K562 (cell line): ENCODE measurements at regions not wholly inside any gene's neighbourhood (a gene's known extent, or its start where the extent isn't known, plus 50 kb on each side); places are given as distances from the start of the nearest gene placed in this dataset.
A peak's percentile ranks its signal among the peaks of the same experiment; 100 is the strongest.

ENCODE experiments used
- ATAC-seq: fragments of 200-7000 bp; cut with Tn5 transposase; 3 replicates; pipeline ENCODE4 v1.9.1; 2020; ENCODE audit warnings: moderate library complexity
- BruUV-seq: library from RNA; stranded (reverse); fragments of 400-500 nt; replicated peaks from 2 replicates; lab custom pipeline; 2021; lab: Mats Ljungman, UMichigan
- CTCF ChIA-PET: fragments of 300-600 bp; formaldehyde crosslinking; extraction: SDS; loops from one replicate; lab custom pipeline; 2021; ENCODE audit warnings: low intra/inter-chr PET ratio; lab: Yijun Ruan, JAX
- POLR2A ChIA-PET: fragments of 300-600, 350-650 bp; sonication (Branson Sonifier 250); formaldehyde crosslinking; extraction: SDS; loops from one replicate; lab custom pipeline; 2021; ENCODE audit warnings: antibody characterized with exemption, inconsistent platforms; lab: Yijun Ruan, JAX
- DNase-seq, 4 experiments: peaks; one replicate each; pipeline versions ENCODE4 v3.0.0 to v3.0.0-alpha.2; 2011 to 2018; ENCODE audit warnings: low spot score in 3 of 4, mixed read lengths in 3 of 4; ENCODE audit errors: extremely low read depth in 1 of 4
- FAIRE-seq: peaks from 2 replicates; lab custom pipeline; 2011; peaks lifted over from hg19 to GRCh38; lab: Jason Lieb, UNC
- H2AFZ ChIP-seq: 2 replicates; pipeline ENCODE4 v1.6.0; 2011; ENCODE audit warnings: low read depth, low read length, control low read depth, inconsistent platforms
- H3K27ac ChIP-seq: fragments of 200-600 bp; 3 replicates; pipeline ENCODE4 v1.8.0; 2011; ENCODE audit warnings: low read depth, mild to moderate bottlenecking, control low read depth, inconsistent platforms, low read length, moderate library complexity, mixed read lengths; ENCODE audit errors: extremely low read depth
- H3K27me3 ChIP-seq, 2 experiments: fragments of 300-600 bp in 1 of 2; 2 replicates in 1 of 2; 3 replicates in 1 of 2; pipeline versions ENCODE4 v1.6.0 to v1.8.0; 2011; ENCODE audit warnings: inconsistent platforms in 2 of 2, low read length in 2 of 2, mild to moderate bottlenecking in 1 of 2, mixed read lengths in 1 of 2, moderate library complexity in 1 of 2; ENCODE audit not compliant: control insufficient read depth in 2 of 2, insufficient read depth in 2 of 2
- H3K36me3 ChIP-seq: fragments of 300-600 bp; 3 replicates; pipeline ENCODE4 v1.8.0; 2011; ENCODE audit warnings: mild to moderate bottlenecking, low read length, inconsistent platforms; ENCODE audit not compliant: control insufficient read depth, insufficient read depth
- H3K4me1 ChIP-seq, 2 experiments: fragments of 200-600 bp in 1 of 2; replicated peaks in 1 of 2; 2 replicates in 1 of 2; 3 replicates in 1 of 2; pipeline versions ENCODE4 v1.5.1 to v1.8.0; 2011; ENCODE audit warnings: inconsistent platforms in 2 of 2, low read length in 2 of 2, mild to moderate bottlenecking in 1 of 2, mixed read lengths in 1 of 2, moderate library complexity in 1 of 2; ENCODE audit not compliant: control insufficient read depth in 2 of 2, insufficient read depth in 2 of 2
- H3K4me2 ChIP-seq: 2 replicates; pipeline ENCODE4 v1.6.1; 2011; ENCODE audit warnings: low read length, control low read depth, inconsistent platforms, mixed read lengths; ENCODE audit not compliant: insufficient read depth
- H3K4me3 ChIP-seq: fragments of 200-600 bp; sonication (generic), shearing (Covaris generic); 2 replicates; pipeline ENCODE4 v1.5.1; 2016; ENCODE audit warnings: control low read depth, inconsistent platforms
- H3K79me2 ChIP-seq: fragments of 200-600 bp; 3 replicates; pipeline ENCODE4 v1.8.0; 2011; ENCODE audit warnings: low read length, inconsistent platforms; ENCODE audit not compliant: control insufficient read depth, insufficient read depth
- H3K9ac ChIP-seq, 2 experiments: 2 replicates each; pipeline versions ENCODE4 v1.6.0 to v1.6.1; 2011; ENCODE audit warnings: low read depth in 2 of 2, low read length in 2 of 2, control low read depth in 1 of 2, inconsistent platforms in 1 of 2, mild to moderate bottlenecking in 1 of 2, mixed read lengths in 1 of 2; ENCODE audit not compliant: insufficient read depth in 1 of 2
- H3K9me1 ChIP-seq: one replicate; pipeline ENCODE4 v1.6.0; 2011; ENCODE audit warnings: inconsistent platforms, mild to moderate bottlenecking, low read length, moderate library complexity; ENCODE audit not compliant: control insufficient read depth, insufficient read depth
- H3K9me3 ChIP-seq: replicated peaks from 2 replicates; pipeline ENCODE4 v1.5.1; 2011; ENCODE audit warnings: low read depth, low read length, inconsistent platforms; ENCODE audit not compliant: control insufficient read depth, insufficient read depth
- H4K20me1 ChIP-seq: replicated peaks from 2 replicates; pipeline ENCODE4 v1.6.1; 2011; ENCODE audit warnings: low read length, inconsistent platforms, mixed read lengths; ENCODE audit not compliant: control insufficient read depth, insufficient read depth
- ADNP ChIP-seq: fragments of 200-800 bp; sonication (Bioruptor generic); IDR thresholded peaks from 2 replicates; pipeline ENCODE4 v1.6.1; 2016; ENCODE audit warnings: missing genetic modification characterization, missing compliant biosample characterization
- CREB3L1 ChIP-seq: fragments of 450-650 bp; IDR thresholded peaks from 2 replicates; pipeline ENCODE4 v1.6.1; 2014; ENCODE audit warnings: low read depth, mild to moderate bottlenecking, moderate library complexity, borderline replicate concordance
- CREB5 ChIP-seq: fragments of 250-450 bp; sonication (Bioruptor Pico); IDR thresholded peaks from 2 replicates; pipeline ENCODE4 v1.5.0; 2020; ENCODE audit warnings: mild to moderate bottlenecking
- ETS2 ChIP-seq: IDR thresholded peaks from 2 replicates; pipeline ENCODE4 v1.6.1; 2016; ENCODE audit warnings: borderline replicate concordance, missing genetic modification characterization, mild to moderate bottlenecking, moderate library complexity, missing compliant biosample characterization; ENCODE audit not compliant: poor library complexity, severe bottlenecking
- GMEB1 ChIP-seq: fragments of 250-450 bp; sonication (Bioruptor Pico); IDR thresholded peaks from 2 replicates; pipeline ENCODE4 v1.4.0; 2020; ENCODE audit warnings: mild to moderate bottlenecking
- GTF2E2 ChIP-seq: fragments of 200-800 bp; sonication (Bioruptor generic); IDR thresholded peaks from 2 replicates; pipeline ENCODE4 v1.6.1; 2016; ENCODE audit warnings: missing genetic modification characterization, missing compliant biosample characterization
- ILK ChIP-seq: fragments of 450-650 bp; IDR thresholded peaks from 2 replicates; pipeline ENCODE4 v1.6.1; 2016; ENCODE audit warnings: missing genetic modification characterization, low read depth, mild to moderate bottlenecking, missing compliant biosample characterization, moderate library complexity, borderline replicate concordance
- KLF13 ChIP-seq: fragments of 450-650 bp; IDR thresholded peaks from 2 replicates; pipeline ENCODE4 v1.6.1; 2016; ENCODE audit warnings: missing genetic modification characterization, low read depth, mild to moderate bottlenecking, missing compliant biosample characterization, moderate library complexity, borderline replicate concordance
- MIER1 ChIP-seq: fragments of 450-650 bp; IDR thresholded peaks from 2 replicates; pipeline ENCODE4 v1.6.1; 2016; ENCODE audit warnings: antibody characterized with exemption, mild to moderate bottlenecking, low read depth
- NRF1 ChIP-seq, 2 experiments: fragments of 450-650 bp; IDR thresholded peaks in 1 of 2; conservative IDR thresholded peaks in 1 of 2; 2 replicates each; pipeline ENCODE4 v1.6.1; 2014; ENCODE audit warnings: mild to moderate bottlenecking in 2 of 2
- RAD21 ChIP-seq, 2 experiments: fragments of 250-450 bp in 1 of 2; fragments of 450-650 bp in 1 of 2; sonication (Bioruptor Pico) in 1 of 2; formaldehyde crosslinking in 1 of 2; IDR thresholded peaks in 1 of 2; conservative IDR thresholded peaks in 1 of 2; 2 replicates each; pipeline versions ENCODE4 v1.4.0 to v1.8.0; 2020 to 2022; ENCODE audit warnings: mild to moderate bottlenecking in 2 of 2, moderate library complexity in 1 of 2
- SPI1 ChIP-seq: IDR thresholded peaks from 2 replicates; pipeline ENCODE4 v1.6.1; 2011; ENCODE audit warnings: low read depth, low read length, control low read depth, borderline replicate concordance
- SRSF3 ChIP-seq: fragments of 200-400 bp; formaldehyde crosslinking; IDR thresholded peaks from 2 replicates; pipeline ENCODE4 v1.6.1; 2016; ENCODE audit warnings: mild to moderate bottlenecking, low read length, moderate library complexity; ENCODE audit not compliant: insufficient read depth
- SUPT5H ChIP-seq: fragments of 450-650 bp; IDR thresholded peaks from 2 replicates; pipeline ENCODE4 v1.6.1; 2016
- TCF7 ChIP-seq: sonication (generic); IDR thresholded peaks from 2 replicates; pipeline ENCODE4 v1.6.1; 2016; ENCODE audit warnings: antibody characterized with exemption, borderline replicate concordance
- THAP12 ChIP-seq: fragments of 250-450 bp; sonication (Bioruptor Pico); IDR thresholded peaks from 2 replicates; pipeline ENCODE4 v1.9.0; 2021; ENCODE audit warnings: mild to moderate bottlenecking, inconsistent platforms
- ZNF354B ChIP-seq: fragments of 250-450 bp; sonication (Bioruptor Pico); IDR thresholded peaks from 2 replicates; pipeline ENCODE4 v1.4.0; 2020
- WGBS: fragments of 100-300 bp; shearing (Covaris generic); methylation state at CpG from one replicate; pipeline ENCODE4 v1.1.6; 2016; ENCODE audit warnings: low coverage, mixed read lengths; ENCODE audit not compliant: insufficient coverage; ENCODE audit errors: missing lambda C conversion rate; 5-methylcytosine and 5-hydroxymethylcytosine counted together
- in situ Hi-C: fragments of 300-500 bp; cut with MboI; formaldehyde crosslinking; loops from 4 replicates; pipeline ENCODE4 v1.15.0; 2018; ENCODE audit warnings: inconsistent platforms, mixed read lengths
- intact Hi-C: fragments of 100-400 bp; cut with micrococcal nuclease; formaldehyde crosslinking; loops from 2 replicates; pipeline ENCODE4 v1.14.2; 2022

- no peaks in the 10 kb centered on the region for H3K9me3 ChIP-seq
- H3K9ac ChIP-seq, result no peak overlapping the region
- H3K9me1 ChIP-seq, result no peaks in the 10 kb centered on the region
- ATAC-seq, result no peak
- ChIA-PET CTCF (no interaction called here), POLR2A (no interaction called here)
- H3K4me2 ChIP-seq, result no peak overlapping the region
- no TSS peak for BruUV-seq
- H4K20me1 ChIP-seq, result no peaks in the 10 kb centered on the region
- in situ Hi-C loops (no loop called here), intact Hi-C loops (loop anchor here (10.0 kb wide), 1 partner anchor 157 kb away; the partner anchor contains the start of gene HES1)
- no peak for FAIRE-seq
- no peaks in the 10 kb centered on the region for H3K27me3 ChIP-seq
- H3K4me1 ChIP-seq, result peaks cover 10 to 29% of the 10 kb centered on the region in 2 experiments; a peak in 4 of 5 replicates
- DNase-seq, result no peak
- no peaks in the 10 kb centered on the region for H3K36me3 ChIP-seq
- H3K27ac ChIP-seq, result no peak overlapping the region
- H3K79me2 ChIP-seq, result no peaks in the 10 kb centered on the region
- H2AFZ ChIP-seq, result peak overlapping the region; percentile 48
- 68% methylated on average over 8 of the region's 8 CpGs for WGBS
- no peak overlapping the region for H3K4me3 ChIP-seq
- no peak for TF ChIP-seq GTF2E2 (tag)
- TF ChIP-seq MIER1, result no peak
- no peak for TF ChIP-seq CREB5 (CRISPR knock-in tag)
- no peak for TF ChIP-seq ZNF354B (CRISPR knock-in tag)
- TF ChIP-seq TCF7, result no peak
- no peak for TF ChIP-seq CREB3L1
- no peak for TF ChIP-seq SUPT5H
- TF ChIP-seq KLF13 (tag), result no peak
- TF ChIP-seq RAD21 (CRISPR knock-in tag; conservative IDR thresholded peaks at IDR 0.05 in 1 of 2, IDR thresholded peaks at IDR 0.05 in 1 of 2), result no peak
- no peak for TF ChIP-seq ETS2
- no peak for TF ChIP-seq GMEB1 (CRISPR knock-in tag)
- no peak for TF ChIP-seq ADNP
- no peak for TF ChIP-seq SRSF3
- no peak for TF ChIP-seq NRF1 (conservative IDR thresholded peaks at IDR 0.05 in 1 of 2, IDR thresholded peaks at IDR 0.05 in 1 of 2)
- no peak for TF ChIP-seq SPI1
- TF ChIP-seq ILK (tag), result no peak
- TF ChIP-seq THAP12 (CRISPR knock-in tag), result no peak
Observed at GRCh38 chr3:193978030-193978429, 157.9 kb upstream of the HES1 start.
